Muscle of leg (tissue), 3 donors: ENCODE measurements at regions not wholly inside any gene's neighbourhood (a gene's known extent, or its start where the extent isn't known, plus 50 kb on each side); places are given as distances from the start of the nearest gene placed in this dataset.
"Not testable (repeated sequence)": the region's sequence is repeated elsewhere in the genome, so short reads cannot be mapped to it uniquely, and the experiment has no call there.

ENCODE experiments used
- DNase-seq: peaks from one replicate; pipeline ENCODE4 v3.0.0; 2013
- H3K27ac ChIP-seq: one replicate; pipeline ENCODE4 v1.5.1; 2013; ENCODE audit warnings: mild to moderate bottlenecking, low read length, control low read depth
- H3K27me3 ChIP-seq: one replicate; pipeline ENCODE4 v1.6.1; 2013; ENCODE audit warnings: low read length; ENCODE audit not compliant: control insufficient read depth, insufficient read depth
- H3K36me3 ChIP-seq: one replicate; pipeline ENCODE4 v1.6.1; 2013; ENCODE audit warnings: low read length; ENCODE audit not compliant: control insufficient read depth, insufficient read depth
- H3K4me1 ChIP-seq: one replicate; pipeline ENCODE4 v1.6.1; 2013; ENCODE audit warnings: low read length; ENCODE audit not compliant: control insufficient read depth, insufficient read depth
- H3K4me3 ChIP-seq: one replicate; pipeline ENCODE4 v1.5.1; 2013; ENCODE audit warnings: low read length, control low read depth
- H3K9me3 ChIP-seq: replicated peaks from 2 replicates; pipeline ENCODE4 v1.6.1; 2013; ENCODE audit warnings: low read depth, low read length; ENCODE audit not compliant: control insufficient read depth
- WGBS: methylation state at CpG from one replicate; pipeline ENCODE4 v1.1.5; 2013; ENCODE audit warnings: missing lambda C conversion rate; ENCODE audit not compliant: insufficient coverage; 5-methylcytosine and 5-hydroxymethylcytosine counted together

GRCh38 chr9:89680547-89681467, 76.0 kb downstream of the GADD45G start:
- no peaks in the 10 kb centered on the region for H3K9me3 ChIP-seq
- DNase-seq = no peak
- no peak overlapping the region for H3K4me3 ChIP-seq
- H3K27me3 ChIP-seq = peaks cover 18% of the 10 kb centered on the region
- no peaks in the 10 kb centered on the region for H3K36me3 ChIP-seq
- WGBS = 83% methylated on average over 19 of the region's 42 CpGs
- no peak overlapping the region for H3K27ac ChIP-seq
- peaks cover 53% of the 10 kb centered on the region for H3K4me1 ChIP-seq

GRCh38 chr9:89681468-89681859, 76.7 kb downstream of the GADD45G start:
- peaks cover 21% of the 10 kb centered on the region for H3K27me3 ChIP-seq
- H3K4me3 ChIP-seq, H3K36me3 ChIP-seq, H3K9me3 ChIP-seq, H3K27ac ChIP-seq, DNase-seq: not testable (repeated sequence)
- no CpG with 5 or more reads among the region's 17 CpGs for WGBS
- H3K4me1 ChIP-seq = peaks cover 47% of the 10 kb centered on the region

- Histone ChIP-seq H3K4me1 (peaks cover 25% of the 10 kb centered on the region), H3K4me3 (no peak overlapping the region), H3K9me3 (no peaks in the 10 kb centered on the region), H3K27ac (no peak overlapping the region), H3K27me3 (peaks cover 21% of the 10 kb centered on the region), H3K36me3 (no peaks in the 10 kb centered on the region)
- WGBS = 93% methylated on average over 2 of the region's 6 CpGs
- no peak for DNase-seq
Measured at GRCh38 chr9:89683626-89684025, 78.8 kb downstream of the GADD45G start.

- H3K9me3 ChIP-seq = no peaks in the 10 kb centered on the region
- peaks cover 21% of the 10 kb centered on the region for H3K4me1 ChIP-seq
- no peak overlapping the region for H3K4me3 ChIP-seq
- H3K27ac ChIP-seq = no peak overlapping the region
- 72% methylated on average over 4 of the region's 4 CpGs for WGBS
- H3K27me3 ChIP-seq = peaks cover 21% of the 10 kb centered on the region
- H3K36me3 ChIP-seq = no peaks in the 10 kb centered on the region
- DNase-seq = no peak
Measured at GRCh38 chr9:89684218-89684617, 79.4 kb downstream of the GADD45G start.

- no peak overlapping the region for H3K4me3 ChIP-seq
- H3K9me3 ChIP-seq = no peaks in the 10 kb centered on the region
- peak; percentile 39 for DNase-seq
- peaks cover 21% of the 10 kb centered on the region for H3K27me3 ChIP-seq
- no peak overlapping the region for H3K27ac ChIP-seq
- peaks cover 13% of the 10 kb centered on the region for H3K4me1 ChIP-seq
- no peaks in the 10 kb centered on the region for H3K36me3 ChIP-seq
- 72% methylated on average over 18 of the region's 18 CpGs for WGBS
Measured at GRCh38 chr9:89684912-89685636, 80.3 kb downstream of the GADD45G start.

GRCh38 chr9:89685698-89686097, 80.9 kb downstream of the GADD45G start:
- 98% methylated on average over 6 of the region's 9 CpGs for WGBS
- Histone ChIP-seq H3K4me1 (peaks cover 10% of the 10 kb centered on the region), H3K36me3 (no peaks in the 10 kb centered on the region), H3K27ac (no peak overlapping the region), H3K9me3 (no peaks in the 10 kb centered on the region), H3K4me3 (no peak overlapping the region), H3K27me3 (peaks cover 19% of the 10 kb centered on the region)
- no peak for DNase-seq

- no peaks in the 10 kb centered on the region for H3K36me3 ChIP-seq
- DNase-seq = no peak
- H3K27ac ChIP-seq = no peak overlapping the region
- H3K27me3 ChIP-seq = peaks cover 19% of the 10 kb centered on the region
- 68% methylated on average over 4 of the region's 5 CpGs for WGBS
- H3K4me3 ChIP-seq = no peak overlapping the region
- peaks cover 10% of the 10 kb centered on the region for H3K4me1 ChIP-seq
- no peaks in the 10 kb centered on the region for H3K9me3 ChIP-seq
Measured at GRCh38 chr9:89686126-89686525, 81.3 kb downstream of the GADD45G start.

- H3K27me3 ChIP-seq = peaks cover 19% of the 10 kb centered on the region
Measured at GRCh38 chr9:89686621-89687020, 81.8 kb downstream of the GADD45G start.

GRCh38 chr9:89687188-89687587, 82.4 kb downstream of the GADD45G start:
- no peak for DNase-seq
- Histone ChIP-seq H3K27me3 (peaks cover 19% of the 10 kb centered on the region), H3K9me3 (no peaks in the 10 kb centered on the region), H3K4me1 (peaks cover 10% of the 10 kb centered on the region), H3K27ac (no peak overlapping the region), H3K4me3 (no peak overlapping the region), H3K36me3 (no peaks in the 10 kb centered on the region)
- 18% methylated on average over 2 of the region's 3 CpGs for WGBS

More at GRCh38 chr9:89686621-89687020, 81.8 kb downstream of the GADD45G start:
- no peaks in the 10 kb centered on the region for H3K9me3 ChIP-seq
- no peaks in the 10 kb centered on the region for H3K36me3 ChIP-seq
- 90% methylated on average over 2 of the region's 4 CpGs for WGBS
- H3K27ac ChIP-seq = no peak overlapping the region
- H3K4me1 ChIP-seq = peaks cover 10% of the 10 kb centered on the region
- no peak overlapping the region for H3K4me3 ChIP-seq
- no peak for DNase-seq

GRCh38 chr9:89687848-89688247, 83.0 kb downstream of the GADD45G start:
- Histone ChIP-seq H3K27me3 (peaks cover 16% of the 10 kb centered on the region), H3K9me3 (no peaks in the 10 kb centered on the region), H3K36me3 (no peaks in the 10 kb centered on the region), H3K4me3 (no peak overlapping the region), H3K27ac (no peak overlapping the region), H3K4me1 (peaks cover 10% of the 10 kb centered on the region)
- WGBS = 75% methylated on average over 4 of the region's 6 CpGs
- no peak for DNase-seq
